ENCODE measurements at regions not wholly inside any gene's neighbourhood (a gene's known extent, or its start where the extent isn't known, plus 50 kb on each side); places are given as distances from the start of the nearest gene placed in this dataset.

DNA sequence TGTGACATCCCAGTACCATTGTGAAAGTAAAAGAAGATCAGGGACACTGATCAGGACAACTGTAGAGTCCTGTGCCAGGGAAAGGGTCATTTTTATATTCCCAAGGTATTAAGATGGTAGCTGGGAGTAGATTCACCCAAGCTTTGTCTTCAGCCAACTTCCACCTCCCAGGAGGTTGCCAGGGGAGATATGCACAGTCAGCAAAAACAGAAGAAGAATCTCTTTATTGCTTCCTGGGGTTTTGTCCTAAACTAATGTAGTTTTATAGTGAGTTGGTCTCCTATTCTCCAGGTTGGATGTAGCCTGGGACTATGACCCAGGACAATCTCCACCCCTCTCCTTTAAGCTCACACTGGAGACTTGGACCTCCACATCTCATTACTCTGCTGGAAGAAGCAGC is 139.2 kb downstream of the RAMP3 start:
- TF ChIP-seq, protein P1, sequence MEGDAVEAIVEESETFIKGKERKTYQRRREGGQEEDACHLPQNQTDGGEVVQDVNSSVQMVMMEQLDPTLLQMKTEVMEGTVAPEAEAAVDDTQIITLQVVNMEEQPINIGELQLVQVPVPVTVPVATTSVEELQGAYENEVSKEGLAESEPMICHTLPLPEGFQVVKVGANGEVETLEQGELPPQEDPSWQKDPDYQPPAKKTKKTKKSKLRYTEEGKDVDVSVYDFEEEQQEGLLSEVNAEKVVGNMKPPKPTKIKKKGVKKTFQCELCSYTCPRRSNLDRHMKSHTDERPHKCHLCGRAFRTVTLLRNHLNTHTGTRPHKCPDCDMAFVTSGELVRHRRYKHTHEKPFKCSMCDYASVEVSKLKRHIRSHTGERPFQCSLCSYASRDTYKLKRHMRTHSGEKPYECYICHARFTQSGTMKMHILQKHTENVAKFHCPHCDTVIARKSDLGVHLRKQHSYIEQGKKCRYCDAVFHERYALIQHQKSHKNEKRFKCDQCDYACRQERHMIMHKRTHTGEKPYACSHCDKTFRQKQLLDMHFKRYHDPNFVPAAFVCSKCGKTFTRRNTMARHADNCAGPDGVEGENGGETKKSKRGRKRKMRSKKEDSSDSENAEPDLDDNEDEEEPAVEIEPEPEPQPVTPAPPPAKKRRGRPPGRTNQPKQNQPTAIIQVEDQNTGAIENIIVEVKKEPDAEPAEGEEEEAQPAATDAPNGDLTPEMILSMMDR (IDR thresholded peaks at IDR 0.05; ENCODE audit: low read depth, low read length, missing input control): no peak
- TF ChIP-seq, protein P2, sequence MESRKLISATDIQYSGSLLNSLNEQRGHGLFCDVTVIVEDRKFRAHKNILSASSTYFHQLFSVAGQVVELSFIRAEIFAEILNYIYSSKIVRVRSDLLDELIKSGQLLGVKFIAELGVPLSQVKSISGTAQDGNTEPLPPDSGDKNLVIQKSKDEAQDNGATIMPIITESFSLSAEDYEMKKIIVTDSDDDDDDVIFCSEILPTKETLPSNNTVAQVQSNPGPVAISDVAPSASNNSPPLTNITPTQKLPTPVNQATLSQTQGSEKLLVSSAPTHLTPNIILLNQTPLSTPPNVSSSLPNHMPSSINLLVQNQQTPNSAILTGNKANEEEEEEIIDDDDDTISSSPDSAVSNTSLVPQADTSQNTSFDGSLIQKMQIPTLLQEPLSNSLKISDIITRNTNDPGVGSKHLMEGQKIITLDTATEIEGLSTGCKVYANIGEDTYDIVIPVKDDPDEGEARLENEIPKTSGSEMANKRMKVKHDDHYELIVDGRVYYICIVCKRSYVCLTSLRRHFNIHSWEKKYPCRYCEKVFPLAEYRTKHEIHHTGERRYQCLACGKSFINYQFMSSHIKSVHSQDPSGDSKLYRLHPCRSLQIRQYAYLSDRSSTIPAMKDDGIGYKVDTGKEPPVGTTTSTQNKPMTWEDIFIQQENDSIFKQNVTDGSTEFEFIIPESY (IDR thresholded peaks at IDR 0.05): no peak
- TF ChIP-seq YY1 (IDR thresholded peaks at IDR 0.05) (no peak), TAF1 (conservative IDR thresholded peaks at IDR 0.05) (no peak), HNF4G (IDR thresholded peaks at IDR 0.05) (no peak), FOXA1 (IDR thresholded peaks at IDR 0.05) (no peak), GABPA (IDR thresholded peaks at IDR 0.05 in 1 of 2, conservative IDR thresholded peaks at IDR 0.05 in 1 of 2) (no peak)
